Left hindlimb (tissue), 1 donor: ENCODE measurements at regions not wholly inside any gene's neighbourhood (a gene's known extent, or its start where the extent isn't known, plus 50 kb on each side); places are given as distances from the start of the nearest gene placed in this dataset.

ENCODE experiments used
- DNase-seq: peaks from one replicate; pipeline ENCODE4 v3.0.0-alpha.2; 2018

GRCh38 chr22:48694296-48694883 is 1133.3 kb downstream of the BRD1 start:
- no peak for DNase-seq

DNA sequence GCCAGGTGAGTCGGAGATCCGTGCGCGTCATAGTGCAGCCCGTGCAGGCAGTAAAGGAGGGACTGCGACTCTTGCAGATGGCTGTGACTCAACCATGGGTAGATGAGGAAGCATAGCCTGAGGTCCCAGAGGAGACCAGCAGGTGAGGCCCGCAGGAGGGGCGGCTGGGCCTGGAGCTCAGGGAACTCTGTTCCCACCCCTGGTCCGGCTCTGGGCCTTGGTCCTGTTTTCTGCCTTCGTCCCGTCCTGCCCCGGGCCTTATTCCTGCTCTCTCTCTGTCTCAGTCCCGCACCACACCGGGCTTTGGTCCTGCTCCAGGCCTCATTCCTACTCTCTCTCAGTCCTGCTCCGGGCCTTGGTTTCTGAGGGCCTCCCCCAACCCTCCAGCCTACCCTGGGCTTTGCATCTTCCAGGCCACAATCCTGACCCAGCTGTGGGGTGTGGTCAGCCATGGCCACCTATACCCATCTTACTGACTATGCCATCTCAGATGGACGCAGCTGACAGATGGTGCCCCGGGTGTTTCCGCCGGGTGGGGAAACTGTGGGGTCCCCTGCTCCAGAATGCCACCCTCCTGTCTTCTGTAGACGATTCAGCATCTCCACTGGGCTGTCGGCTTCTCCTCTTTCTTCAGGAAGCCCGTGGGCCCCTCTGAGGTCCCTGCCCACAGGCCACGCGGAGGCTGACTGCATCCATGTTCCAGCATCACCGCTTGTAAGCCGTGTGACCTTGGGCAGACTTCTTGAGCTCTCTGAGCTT is 1134.1 kb downstream of the BRD1 start:
- DNase-seq: no peak

DNA sequence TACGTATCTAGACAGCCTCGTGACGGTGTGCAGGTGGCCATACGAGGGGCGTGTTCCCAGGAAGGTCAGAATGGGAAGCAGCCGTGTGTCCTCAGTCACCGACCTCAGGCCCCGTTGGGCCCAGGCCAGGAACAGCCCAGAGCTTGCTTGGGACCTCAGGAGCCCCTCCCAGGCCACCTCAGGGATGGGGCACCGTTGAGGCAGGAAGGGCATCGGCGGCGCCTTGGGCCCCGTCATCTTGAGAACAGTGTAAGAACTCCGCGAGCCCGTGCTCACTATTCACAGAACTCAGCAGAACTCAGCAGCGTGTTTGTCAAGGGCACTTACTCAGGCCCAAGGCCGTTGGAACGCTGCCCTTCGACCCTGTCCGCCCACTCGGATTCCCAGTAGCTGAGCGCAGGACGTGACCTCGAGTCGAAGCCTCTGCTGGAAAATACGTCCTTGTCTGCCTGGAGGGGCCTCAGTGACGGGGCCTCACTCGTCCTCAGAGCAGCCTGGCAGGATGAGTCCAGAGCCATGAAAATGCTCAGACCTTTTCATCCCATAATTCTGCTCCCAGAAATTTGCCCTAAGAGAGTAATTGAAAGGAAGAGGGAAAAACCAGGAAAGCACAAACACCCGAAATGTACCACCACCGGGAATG is 1134.8 kb downstream of the BRD1 start:
- DNase-seq: no peak

DNA sequence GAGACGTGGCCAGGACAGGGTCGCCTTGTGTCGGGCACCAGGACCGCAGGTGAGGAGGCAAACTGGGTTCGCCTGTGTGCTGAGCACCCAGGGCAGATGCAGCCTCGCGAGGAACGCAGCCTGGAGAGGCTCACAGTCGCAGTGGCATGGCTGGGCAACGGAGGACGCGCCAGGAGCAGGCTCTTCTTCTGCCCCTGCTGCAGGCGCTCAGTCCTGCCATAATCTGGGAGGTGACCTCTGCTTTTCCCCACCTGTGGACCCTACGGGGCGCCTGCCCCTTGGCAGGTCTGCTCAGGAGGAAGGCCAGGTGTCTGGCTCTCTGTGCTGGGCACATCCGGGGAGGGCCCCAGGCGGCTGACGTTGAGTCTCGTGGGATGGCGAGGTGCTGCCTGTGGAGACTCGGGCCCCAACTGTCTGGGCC is 1136.2 kb downstream of the BRD1 start:
- DNase-seq: no peak

DNA sequence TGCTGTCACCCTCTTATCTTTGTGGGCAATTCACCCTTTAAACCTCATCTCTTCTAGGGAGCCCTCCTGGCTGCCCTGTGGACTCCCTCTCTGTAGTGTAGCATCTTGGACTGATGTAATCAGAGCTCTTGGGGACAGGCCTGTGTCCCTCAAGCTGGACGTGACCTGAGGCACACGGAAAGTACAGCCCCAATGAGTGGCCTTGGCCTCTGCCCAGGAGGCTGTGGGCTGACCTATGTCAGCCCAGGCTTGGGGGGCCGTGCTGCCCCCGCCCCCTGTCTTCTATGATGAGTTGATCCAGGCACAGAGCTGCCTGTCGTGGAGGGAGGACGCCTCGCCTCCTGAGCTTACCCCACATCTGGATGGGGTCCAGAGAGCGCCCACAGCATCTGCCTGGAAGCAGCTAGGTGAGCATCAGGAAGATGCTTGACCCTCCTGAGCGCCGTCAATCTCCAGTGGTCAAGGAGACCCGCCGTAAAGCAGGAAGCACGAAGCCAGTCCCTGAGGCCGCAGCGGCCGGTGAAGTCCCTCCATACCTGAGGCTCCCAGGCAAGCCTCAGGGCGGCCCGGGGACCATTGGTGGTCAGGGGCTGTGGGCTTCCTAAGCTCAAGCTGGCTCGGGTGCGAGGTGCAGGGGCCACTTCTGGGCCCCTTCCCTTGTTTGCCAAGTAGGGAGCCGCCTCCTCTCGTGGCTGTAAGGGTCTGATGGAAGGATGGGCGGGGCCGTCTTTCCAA is 1136.9 kb downstream of the BRD1 start:
- no peak for DNase-seq

GRCh38 chr22:48689206-48689605 is 1138.5 kb downstream of the BRD1 start:
- no peak for DNase-seq

DNA sequence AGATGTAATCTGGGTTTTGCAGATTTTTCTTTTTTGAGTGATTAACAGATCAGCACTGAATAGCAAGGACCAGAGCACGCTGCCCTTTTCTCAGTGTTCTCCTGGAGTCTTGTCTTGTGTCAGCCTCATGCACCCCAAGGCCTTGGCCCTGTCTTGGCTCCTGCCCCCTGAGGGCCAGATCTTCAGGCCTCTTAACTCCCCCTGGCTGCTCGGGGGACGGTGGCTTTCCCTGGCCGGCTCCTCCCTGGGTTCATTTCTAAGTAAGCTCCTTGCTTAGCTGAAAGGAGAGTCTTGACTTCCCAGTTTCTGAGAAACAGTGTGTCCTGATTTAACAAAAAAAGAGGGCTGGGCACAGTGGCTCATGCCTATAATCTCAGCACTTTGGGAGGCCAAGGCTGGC is 1139.3 kb downstream of the BRD1 start:
- DNase-seq: no peak

GRCh38 chr22:48687606-48688005 is 1140.1 kb downstream of the BRD1 start:
- no peak for DNase-seq

- no peak for DNase-seq
Measured at GRCh38 chr22:48686694-48687302, 1140.9 kb downstream of the BRD1 start.

GRCh38 chr22:48685767-48686166 is 1141.9 kb downstream of the BRD1 start:
- no peak for DNase-seq

GRCh38 chr22:48683640-48684039 is 1144.0 kb downstream of the BRD1 start:
- DNase-seq: no peak

DNA sequence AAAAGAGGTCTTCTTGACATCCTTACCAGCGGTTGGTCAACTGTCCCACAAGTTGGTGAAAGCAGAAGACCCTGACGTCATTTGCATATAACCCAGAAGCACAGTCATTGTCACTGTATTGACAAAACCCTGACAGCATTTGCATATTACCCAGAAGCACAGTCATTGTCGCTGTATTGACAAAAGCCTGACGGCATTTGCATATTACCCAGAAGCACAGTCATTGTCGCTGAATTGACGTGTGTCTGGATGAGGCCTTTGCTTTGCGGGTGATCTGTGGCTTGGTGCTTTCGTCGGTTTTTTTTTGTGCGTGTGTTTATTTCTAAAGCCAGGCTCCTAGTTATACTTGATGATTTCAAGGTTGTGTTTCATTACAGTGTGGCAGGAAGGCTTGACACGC is 1145.2 kb downstream of the BRD1 start:
- no peak for DNase-seq

- DNase-seq: no peak
Measured at GRCh38 chr22:48680601-48681000, 1147.1 kb downstream of the BRD1 start.

DNA sequence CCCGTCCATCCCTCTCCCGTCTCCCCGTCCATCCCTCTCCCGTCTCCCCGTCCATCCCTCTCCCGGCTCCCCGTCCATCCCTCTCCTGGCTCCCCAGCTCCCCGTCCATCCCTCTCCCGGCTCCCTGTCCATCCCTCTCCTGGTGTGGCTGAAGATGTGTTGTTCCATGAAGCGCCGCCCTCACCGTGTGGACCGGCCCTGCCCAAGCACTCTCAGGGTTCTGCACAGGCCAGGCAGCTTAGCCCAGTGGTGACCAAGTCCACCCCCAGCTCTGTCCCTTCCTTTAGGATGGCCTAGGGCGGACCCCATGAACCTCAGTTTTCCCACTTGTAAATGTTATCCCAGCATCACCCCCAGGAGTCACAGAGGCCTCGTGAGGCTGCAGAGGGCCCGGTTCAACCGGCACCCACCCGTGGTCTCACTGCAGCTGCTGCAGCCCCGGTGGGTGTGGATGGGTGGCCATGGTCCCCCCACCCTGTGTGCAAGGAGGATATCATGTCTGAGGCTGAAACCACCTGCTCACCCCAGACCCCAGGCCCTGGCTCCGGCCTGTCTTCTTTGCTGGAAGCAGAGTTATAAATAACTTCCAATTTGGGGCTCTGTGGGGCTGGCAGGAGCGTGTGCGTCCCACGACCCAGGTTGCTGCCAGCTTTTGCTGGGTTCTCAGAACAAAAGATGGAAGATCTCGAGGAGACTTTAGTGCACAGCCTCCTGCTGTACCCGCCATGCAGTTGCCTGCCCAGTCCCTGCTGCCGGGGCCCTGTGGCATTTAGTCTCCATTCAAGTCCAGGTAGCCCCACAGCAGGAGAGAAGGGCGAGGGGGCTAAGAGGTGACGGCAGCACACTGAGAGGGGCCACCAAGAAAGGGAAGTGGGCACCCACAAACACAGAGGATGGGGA is 1147.8 kb downstream of the BRD1 start:
- DNase-seq: no peak

DNA sequence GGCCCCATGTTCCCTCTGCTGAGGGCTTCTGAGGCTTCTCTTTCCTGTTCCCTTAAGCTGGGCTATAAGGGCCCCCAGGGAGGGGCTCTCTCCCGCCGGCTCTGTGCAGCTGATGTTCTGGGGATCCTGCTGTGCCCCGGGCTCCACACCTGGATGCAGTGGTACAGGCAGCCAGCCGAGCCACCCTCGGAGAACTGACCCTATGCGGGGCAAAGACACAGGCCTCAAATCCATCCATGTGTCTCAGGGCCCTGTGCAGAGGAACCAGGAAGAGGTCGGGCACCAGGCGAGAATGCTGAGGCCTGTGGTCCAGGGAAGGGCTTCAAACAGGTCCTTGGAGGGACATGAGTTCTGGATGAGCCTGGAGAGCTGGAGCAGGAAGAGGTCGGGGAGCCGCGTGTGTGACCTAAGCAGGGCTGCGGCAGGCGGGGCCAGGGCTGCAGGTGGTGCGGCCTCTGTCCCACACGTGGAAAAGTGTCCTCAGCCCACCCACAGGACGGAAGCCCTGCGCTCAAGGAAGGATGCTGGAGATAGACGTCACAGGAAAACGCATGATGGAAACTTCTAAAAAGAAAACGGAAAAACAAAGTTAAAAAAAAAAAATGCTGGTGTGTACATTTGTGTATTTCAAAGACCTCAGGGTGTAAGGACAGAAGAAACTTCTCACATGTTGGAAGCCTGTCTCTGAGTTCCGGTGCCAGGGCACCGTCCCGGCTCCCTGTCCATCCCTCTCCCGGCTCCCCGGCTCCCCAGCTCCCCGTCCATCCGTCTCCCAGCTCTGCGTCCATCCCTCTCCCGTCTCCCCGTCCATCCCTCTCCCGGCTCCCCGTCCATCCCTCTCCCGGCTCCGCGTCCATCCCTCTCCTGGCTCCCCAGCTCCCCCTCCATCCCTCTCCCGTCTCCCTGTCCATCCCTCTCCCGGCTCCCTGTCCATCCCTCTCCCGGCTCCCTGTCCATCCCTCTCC is 1149.2 kb downstream of the BRD1 start:
- no peak for DNase-seq

GRCh38 chr22:48677621-48678020 is 1150.1 kb downstream of the BRD1 start:
- no peak for DNase-seq

DNA sequence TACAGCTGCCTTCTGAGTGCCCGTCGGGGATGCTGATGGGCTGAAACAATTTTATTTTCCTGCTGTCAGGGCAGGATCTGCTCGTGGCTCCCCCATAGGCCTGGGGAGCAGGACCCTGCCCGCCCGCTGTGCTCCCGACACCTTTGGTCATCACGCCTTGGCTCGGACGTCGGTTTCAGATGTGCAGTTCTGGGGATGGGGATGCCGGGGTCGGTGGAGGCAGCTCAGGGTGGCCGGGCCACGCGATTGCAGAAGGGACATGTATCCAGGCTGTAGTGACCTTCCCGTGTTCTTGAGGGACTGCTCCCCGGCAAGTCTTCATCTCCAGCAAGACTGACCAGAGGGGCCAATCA is 1150.5 kb downstream of the BRD1 start:
- DNase-seq: no peak

- no peak for DNase-seq
Measured at GRCh38 chr22:48676266-48677167, 1151.2 kb downstream of the BRD1 start.

DNA sequence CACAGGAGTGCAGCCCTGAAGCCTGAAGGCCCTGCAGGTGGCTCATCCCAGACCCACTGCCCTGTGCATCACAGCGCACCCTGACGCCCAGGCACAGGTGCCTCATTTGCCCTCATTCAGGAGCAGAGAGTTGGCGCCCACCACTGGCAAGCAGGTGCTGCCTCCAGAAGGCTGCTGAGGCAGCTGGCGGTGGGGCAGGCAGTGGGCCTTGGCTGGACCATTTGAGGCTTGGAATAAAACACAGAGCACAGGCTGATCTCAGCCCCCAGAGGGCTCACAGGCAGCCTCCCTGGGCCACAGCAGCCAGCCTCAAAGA is 1151.9 kb downstream of the BRD1 start:
- no peak for DNase-seq
